ACHN (cell line): ENCODE measurements at regions not wholly inside any gene's neighbourhood (a gene's known extent, or its start where the extent isn't known, plus 50 kb on each side); places are given as distances from the start of the nearest gene placed in this dataset.

Experiments
- DNase-seq: peaks from one replicate; pipeline ENCODE4 v3.0.0-alpha.2; 2015
- in situ Hi-C: cut with HindIII; loops from 2 replicates; pipeline ENCODE4 v1.10.0; 2017; ENCODE audit warnings: low sequenced_read_pairs, low pct_ligation_motif_present, low pct_unique_long_range_greater_than_20kb

GRCh38 chr11:119856681-119857485 is 127.9 kb upstream of the NECTIN1 start:
- DNase-seq, result no peak
- in situ Hi-C loops, result no loop called here

GRCh38 chr11:119855066-119855465 is 126.1 kb upstream of the NECTIN1 start:
- in situ Hi-C loops, result no loop called here
- no peak for DNase-seq

- in situ Hi-C loops, result no loop called here
- no peak for DNase-seq
Measured at GRCh38 chr11:119854521-119854920, 125.5 kb upstream of the NECTIN1 start.

- in situ Hi-C loops, result no loop called here
- no peak for DNase-seq
Measured at GRCh38 chr11:119853581-119854360, 124.8 kb upstream of the NECTIN1 start.

- no peak for DNase-seq
- in situ Hi-C loops, result no loop called here
Measured at GRCh38 chr11:119852741-119853140, 123.7 kb upstream of the NECTIN1 start.

GRCh38 chr11:119850822-119851409 is 121.9 kb upstream of the NECTIN1 start:
- in situ Hi-C loops, result no loop called here

GRCh38 chr11:119849872-119850271 is 120.9 kb upstream of the NECTIN1 start:
- in situ Hi-C loops, result no loop called here
- DNase-seq, result no peak

More at GRCh38 chr11:119850822-119851409, 121.9 kb upstream of the NECTIN1 start:
- DNase-seq, result no peak

GRCh38 chr11:119847853-119848252 is 118.9 kb upstream of the NECTIN1 start:
- in situ Hi-C loops, result no loop called here
- DNase-seq, result no peak

GRCh38 chr11:119846374-119846773 is 117.4 kb upstream of the NECTIN1 start:
- in situ Hi-C loops, result no loop called here
- no peak for DNase-seq

GRCh38 chr11:119845756-119846155 is 116.8 kb upstream of the NECTIN1 start:
- in situ Hi-C loops, result no loop called here
- DNase-seq, result no peak

GRCh38 chr11:119845305-119845704 is 116.3 kb upstream of the NECTIN1 start:
- DNase-seq, result no peak
- in situ Hi-C loops, result no loop called here

GRCh38 chr11:119844808-119845207 is 115.8 kb upstream of the NECTIN1 start:
- DNase-seq, result no peak
- in situ Hi-C loops, result no loop called here

GRCh38 chr11:119843877-119844276 is 114.9 kb upstream of the NECTIN1 start:
- no peak for DNase-seq
- in situ Hi-C loops, result no loop called here

GRCh38 chr11:119842731-119843130 is 113.7 kb upstream of the NECTIN1 start:
- DNase-seq, result no peak
- in situ Hi-C loops, result no loop called here

GRCh38 chr11:119839476-119840133 is 110.6 kb upstream of the NECTIN1 start:
- in situ Hi-C loops, result no loop called here
- no peak for DNase-seq

- in situ Hi-C loops, result no loop called here
- no peak for DNase-seq
Measured at GRCh38 chr11:119835753-119836152, 106.8 kb upstream of the NECTIN1 start.

- no peak for DNase-seq
- in situ Hi-C loops, result no loop called here
Measured at GRCh38 chr11:119832202-119832935, 103.4 kb upstream of the NECTIN1 start.

- in situ Hi-C loops, result no loop called here
- DNase-seq, result no peak
Measured at GRCh38 chr11:119831011-119831410, 102.0 kb upstream of the NECTIN1 start.
